OCI-LY7 (cell line): ENCODE measurements at regions not wholly inside any gene's neighbourhood (a gene's known extent, or its start where the extent isn't known, plus 50 kb on each side); places are given as distances from the start of the nearest gene placed in this dataset.

ENCODE experiments used
- CTCF ChIP-seq: fragments of 200-600 bp; sonication (generic); conservative IDR thresholded peaks from 2 replicates; pipeline ENCODE4 v1.5.1; 2014; ENCODE audit warnings: mild to moderate bottlenecking, antibody characterized with exemption, low read length, moderate library complexity, mixed read lengths
- EZH2phosphoT487 ChIP-seq: fragments of 200-600 bp; sonication (generic); IDR thresholded peaks from 2 replicates; pipeline ENCODE4 v1.6.1; 2018; ENCODE audit warnings: low read depth, borderline replicate concordance, mild to moderate bottlenecking, mixed run types, antibody characterized with exemption, low read length, moderate library complexity, mixed read lengths

GRCh38 chr7:101146-102046, 91.0 kb upstream of the FAM20C start:
- TF ChIP-seq CTCF: no peak
- no peak for TF ChIP-seq EZH2phosphoT487
